ENCODE measurements at regions not wholly inside any gene's neighbourhood (a gene's known extent, or its start where the extent isn't known, plus 50 kb on each side); places are given as distances from the start of the nearest gene placed in this dataset.
A peak's percentile ranks its signal among the peaks of the same experiment; 100 is the strongest.

DNA sequence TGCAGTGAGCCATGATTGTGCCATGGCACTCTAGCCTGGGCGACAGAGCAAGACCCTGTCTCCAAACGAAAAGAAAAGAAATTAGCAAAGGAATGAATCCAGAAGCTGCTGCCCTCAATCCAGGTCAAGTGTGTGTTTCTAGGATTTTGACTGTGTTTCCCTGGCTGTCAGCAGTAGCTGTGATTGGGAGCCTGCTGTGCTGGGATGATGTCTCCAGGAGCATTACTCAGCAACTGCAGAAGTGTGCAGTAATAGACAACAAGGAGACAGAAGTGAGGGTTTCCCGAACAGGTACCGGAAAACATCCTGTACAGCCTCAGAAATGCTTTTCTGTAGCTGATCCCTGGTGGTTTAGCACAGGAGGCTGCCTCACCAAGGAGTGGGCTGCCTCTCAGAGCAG lies 492.5 kb downstream of the FUT8 start:
- no peak for DNase-seq
- Mint-ChIP-seq H3K9me3 (peaks cover 6 to 10% (median 7%) of the 10 kb centered on the region in 5 donors), H3K27me3 (no peaks in the 10 kb centered on the region), H3K4me3 (no peak overlapping the region), H3K4me1 (peaks cover 14 to 33% (median 17%) of the 10 kb centered on the region in 3 donors), H3K27ac (peak overlapping the region in 2 of 8 donors; percentile 9 to 43), H3K36me3 (peaks cover 1 to 9% (median 2%) of the 10 kb centered on the region in 3 donors)
- H3K4me1 ChIP-seq (ENCODE audit: insufficient read depth, low read length) = peaks cover 6% of the 10 kb centered on the region
- no peaks in the 10 kb centered on the region for H3K27me3 ChIP-seq (ENCODE audit: insufficient read depth, low read length, poor library complexity, severe bottlenecking)
- CTCF ChIA-PET = no interaction called here
- H3K4me3 ChIP-seq (ENCODE audit: low read length) = no peak overlapping the region
- H3K36me3 ChIP-seq (ENCODE audit: insufficient read depth, low read length) = no peaks in the 10 kb centered on the region
- peaks cover 9% of the 10 kb centered on the region for H3K9me3 ChIP-seq (ENCODE audit: low read length)
- POLR2A ChIA-PET = no interaction called here
- no peak overlapping the region for H3K27ac ChIP-seq (ENCODE audit: low read depth, low read length)

DNA sequence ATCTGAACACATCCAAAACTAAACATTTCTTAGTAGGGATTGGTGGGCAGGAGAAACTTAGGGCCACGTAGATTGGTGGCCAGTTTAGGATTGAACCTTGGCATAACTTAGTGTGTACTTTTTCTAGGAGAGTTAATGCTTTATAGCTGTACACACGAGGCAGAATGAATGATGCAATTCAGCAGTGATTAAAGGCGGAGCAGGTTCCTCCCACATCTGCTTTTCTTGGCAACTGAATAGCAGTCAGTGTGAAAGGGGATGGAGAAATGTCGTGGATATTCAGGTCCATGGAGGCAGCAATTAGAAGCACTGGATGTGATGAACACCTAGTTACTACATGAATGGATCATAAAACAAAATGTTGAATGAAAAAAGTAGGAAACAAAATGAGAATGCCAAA lies 493.8 kb downstream of the FUT8 start:
- Histone ChIP-seq H3K36me3 (ENCODE audit: insufficient read depth, low read length) (no peaks in the 10 kb centered on the region), H3K27ac (ENCODE audit: low read depth, low read length) (no peak overlapping the region), H3K27me3 (ENCODE audit: insufficient read depth, low read length, poor library complexity, severe bottlenecking) (no peaks in the 10 kb centered on the region), H3K4me3 (ENCODE audit: low read length) (no peak overlapping the region), H3K9me3 (ENCODE audit: low read length) (peaks cover 4% of the 10 kb centered on the region), H3K4me1 (ENCODE audit: insufficient read depth, low read length) (peaks cover 13% of the 10 kb centered on the region)
- H3K36me3 Mint-ChIP-seq = peaks cover 0 to 3% (median 0%) of the 10 kb centered on the region in 3 donors
- H3K27me3 Mint-ChIP-seq = no peaks in the 10 kb centered on the region
- CTCF ChIA-PET = no interaction called here
- H3K4me1 Mint-ChIP-seq = peaks cover 19 to 39% (median 27%) of the 10 kb centered on the region in 3 donors
- DNase-seq = no peak
- peaks cover 0 to 2% (median 1%) of the 10 kb centered on the region in 5 donors for H3K9me3 Mint-ChIP-seq
- H3K27ac Mint-ChIP-seq = peak overlapping the region in 2 of 8 donors; percentile 25 to 77
- H3K4me3 Mint-ChIP-seq = no peak overlapping the region
- POLR2A ChIA-PET = no interaction called here

DNA sequence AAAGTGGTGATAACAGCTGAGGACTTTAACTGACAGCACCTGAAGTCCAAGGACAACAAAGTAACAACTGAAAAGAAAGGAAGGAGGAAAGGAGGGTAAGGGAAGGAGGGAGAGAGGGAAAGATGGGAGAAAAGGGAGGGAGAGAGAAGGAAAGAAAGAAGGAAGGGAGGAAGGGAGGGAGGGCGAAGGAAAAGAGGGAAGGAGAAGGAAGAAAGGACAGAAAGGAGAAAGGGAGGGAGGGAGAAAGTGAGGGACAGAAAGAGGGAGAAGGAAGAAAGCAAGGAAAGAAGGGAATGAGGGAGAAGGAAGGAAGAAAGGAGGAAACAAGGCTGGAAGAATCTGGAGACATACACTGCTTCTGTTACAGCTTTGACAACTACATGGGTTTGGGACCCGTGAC lies 494.4 kb downstream of the FUT8 start:
- CTCF ChIA-PET = no interaction called here

DNA sequence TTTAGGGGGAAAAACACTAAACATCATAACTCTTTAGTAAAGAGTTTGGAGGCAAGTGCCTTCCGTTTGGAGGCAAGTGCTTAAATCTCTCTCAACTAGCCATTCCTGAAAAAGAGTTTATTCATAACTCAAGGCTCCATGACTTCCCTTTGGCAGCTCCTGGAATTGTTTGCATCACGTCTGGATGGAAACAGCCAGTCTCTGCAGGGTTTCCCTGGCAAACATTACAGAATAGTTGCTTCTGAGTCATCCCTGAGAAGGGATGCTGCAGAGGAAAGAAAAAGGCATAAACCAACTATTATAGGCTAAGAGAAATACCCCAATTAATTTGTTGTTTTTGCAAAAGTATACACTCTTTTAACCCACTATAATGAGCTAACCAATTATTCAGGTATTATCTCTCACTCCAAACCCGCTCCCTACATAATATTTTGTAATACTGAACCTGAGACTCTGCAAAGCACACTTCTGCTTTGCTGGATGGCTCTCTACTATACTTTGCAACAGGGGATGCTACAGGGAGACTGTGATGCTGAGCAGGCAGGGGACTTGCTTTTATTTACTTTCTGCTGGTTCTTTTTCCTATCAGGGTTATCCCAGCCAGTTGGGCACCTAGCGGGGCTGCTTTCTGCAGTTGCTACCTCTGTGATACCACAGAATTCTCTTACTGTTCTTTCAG lies 497.7 kb downstream of the FUT8 start:
- Mint-ChIP-seq H3K4me3 (no peak overlapping the region), H3K9me3 (peaks cover 0 to 1% (median 0%) of the 10 kb centered on the region in 5 donors), H3K36me3 (peaks cover 0 to 5% (median 3%) of the 10 kb centered on the region in 3 donors), H3K27ac (no peak overlapping the region), H3K27me3 (no peaks in the 10 kb centered on the region), H3K4me1 (peaks cover 43 to 72% (median 54%) of the 10 kb centered on the region in 3 donors)
- Histone ChIP-seq H3K9me3 (ENCODE audit: low read length) (no peaks in the 10 kb centered on the region), H3K4me1 (ENCODE audit: insufficient read depth, low read length) (peaks cover 16% of the 10 kb centered on the region), H3K4me3 (ENCODE audit: low read length) (no peak overlapping the region), H3K27ac (ENCODE audit: low read depth, low read length) (no peak overlapping the region), H3K36me3 (ENCODE audit: insufficient read depth, low read length) (no peaks in the 10 kb centered on the region), H3K27me3 (ENCODE audit: insufficient read depth, low read length, poor library complexity, severe bottlenecking) (no peaks in the 10 kb centered on the region)
- ChIA-PET POLR2A (no interaction called here), CTCF (no interaction called here)
- DNase-seq = no peak

More for the DNA sequence above, 494.4 kb downstream of the FUT8 start:
- H3K27me3 Mint-ChIP-seq = no peaks in the 10 kb centered on the region
- POLR2A ChIA-PET = no interaction called here
- Histone ChIP-seq H3K27me3 (ENCODE audit: insufficient read depth, low read length, poor library complexity, severe bottlenecking) (no peaks in the 10 kb centered on the region), H3K4me1 (ENCODE audit: insufficient read depth, low read length) (peaks cover 16% of the 10 kb centered on the region), H3K27ac (ENCODE audit: low read depth, low read length) (no peak overlapping the region), H3K4me3 (ENCODE audit: low read length) (no peak overlapping the region), H3K36me3 (ENCODE audit: insufficient read depth, low read length) (no peaks in the 10 kb centered on the region), H3K9me3 (ENCODE audit: low read length) (no peaks in the 10 kb centered on the region)
- no peak overlapping the region for H3K27ac Mint-ChIP-seq
- no peaks in the 10 kb centered on the region for H3K36me3 Mint-ChIP-seq
- H3K4me1 Mint-ChIP-seq = peaks cover 22 to 45% (median 33%) of the 10 kb centered on the region in 3 donors
- DNase-seq = no peak
- H3K9me3 Mint-ChIP-seq = peaks cover 0 to 1% (median 0%) of the 10 kb centered on the region in 5 donors
- H3K4me3 Mint-ChIP-seq = no peak overlapping the region

DNA sequence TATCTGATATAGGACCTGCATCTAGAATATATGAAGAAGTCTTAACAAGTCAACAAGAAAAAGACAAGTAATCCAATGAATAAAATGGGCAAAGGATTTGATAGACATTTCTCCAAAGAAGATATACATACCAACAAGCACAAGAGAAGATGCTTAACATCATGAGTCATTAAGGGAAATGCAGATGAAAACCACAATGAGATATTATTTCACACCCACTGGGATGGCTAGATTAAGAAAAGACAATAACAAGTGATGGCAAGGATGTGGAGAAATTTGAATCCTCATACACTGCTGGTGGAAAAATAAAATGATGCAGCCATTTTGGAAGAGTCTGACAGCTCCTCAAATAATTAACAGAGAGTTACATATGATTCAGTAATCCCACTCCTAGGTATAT lies 502.6 kb downstream of the FUT8 start:
- peak overlapping the region in 1 of 8 donors; percentile 68 for H3K27ac Mint-ChIP-seq
- H3K4me1 Mint-ChIP-seq = peaks cover 53 to 76% (median 57%) of the 10 kb centered on the region in 3 donors
- no peak overlapping the region for H3K4me3 ChIP-seq (ENCODE audit: low read length)
- no peaks in the 10 kb centered on the region for H3K9me3 ChIP-seq (ENCODE audit: low read length)
- no peaks in the 10 kb centered on the region for H3K36me3 ChIP-seq (ENCODE audit: insufficient read depth, low read length)
- H3K4me1 ChIP-seq (ENCODE audit: insufficient read depth, low read length) = peaks cover 10% of the 10 kb centered on the region
- POLR2A ChIA-PET = no interaction called here
- no peaks in the 10 kb centered on the region for H3K27me3 Mint-ChIP-seq
- CTCF ChIA-PET = no interaction called here
- H3K27me3 ChIP-seq (ENCODE audit: insufficient read depth, low read length, poor library complexity, severe bottlenecking) = no peaks in the 10 kb centered on the region
- peaks cover 0 to 9% (median 5%) of the 10 kb centered on the region in 3 donors for H3K36me3 Mint-ChIP-seq
- H3K9me3 Mint-ChIP-seq = peaks cover 0 to 3% (median 0%) of the 10 kb centered on the region in 5 donors
- H3K27ac ChIP-seq (ENCODE audit: low read depth, low read length) = no peak overlapping the region
- H3K4me3 Mint-ChIP-seq = peak overlapping the region in 4 of 7 donors; percentile 1 to 21 (median 12)
- no peak for DNase-seq

DNA sequence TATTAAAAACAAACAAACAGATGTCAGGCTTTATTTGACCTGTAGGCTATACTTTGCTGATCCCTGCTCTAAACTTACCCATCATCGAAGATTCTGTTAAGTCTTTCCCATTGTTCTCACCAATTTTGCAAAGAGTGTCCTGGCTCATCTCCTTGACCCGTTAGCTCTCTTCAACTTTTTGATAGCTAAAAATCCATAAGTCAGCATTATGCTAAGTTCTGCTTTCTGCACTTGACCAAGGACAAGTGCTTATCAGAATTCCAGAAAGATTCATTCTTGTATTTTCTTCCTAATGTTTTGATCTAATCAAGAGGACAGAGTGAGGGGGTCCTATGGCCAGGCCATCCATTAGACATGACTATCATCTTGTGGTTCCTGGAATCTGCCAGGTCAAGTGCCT lies 503.5 kb downstream of the FUT8 start:
- Histone ChIP-seq H3K27ac (ENCODE audit: low read depth, low read length) (no peak overlapping the region), H3K4me1 (ENCODE audit: insufficient read depth, low read length) (peaks cover 6% of the 10 kb centered on the region), H3K36me3 (ENCODE audit: insufficient read depth, low read length) (no peaks in the 10 kb centered on the region), H3K9me3 (ENCODE audit: low read length) (no peaks in the 10 kb centered on the region), H3K4me3 (ENCODE audit: low read length) (no peak overlapping the region), H3K27me3 (ENCODE audit: insufficient read depth, low read length, poor library complexity, severe bottlenecking) (no peaks in the 10 kb centered on the region)
- peak overlapping the region in 1 of 8 donors; percentile 11 for H3K27ac Mint-ChIP-seq
- POLR2A ChIA-PET = no interaction called here
- H3K27me3 Mint-ChIP-seq = no peaks in the 10 kb centered on the region
- H3K4me1 Mint-ChIP-seq = peaks cover 47 to 67% (median 49%) of the 10 kb centered on the region in 3 donors
- H3K9me3 Mint-ChIP-seq = peaks cover 0 to 3% (median 0%) of the 10 kb centered on the region in 5 donors
- H3K4me3 Mint-ChIP-seq = no peak overlapping the region
- peaks cover 0 to 9% (median 5%) of the 10 kb centered on the region in 3 donors for H3K36me3 Mint-ChIP-seq
- DNase-seq = no peak
- CTCF ChIA-PET = interaction anchor here (1.5 kb wide), 1 partner anchor 9 kb away, joined by 3 read pairs; no protein-coding TSS in a partner anchor

DNA sequence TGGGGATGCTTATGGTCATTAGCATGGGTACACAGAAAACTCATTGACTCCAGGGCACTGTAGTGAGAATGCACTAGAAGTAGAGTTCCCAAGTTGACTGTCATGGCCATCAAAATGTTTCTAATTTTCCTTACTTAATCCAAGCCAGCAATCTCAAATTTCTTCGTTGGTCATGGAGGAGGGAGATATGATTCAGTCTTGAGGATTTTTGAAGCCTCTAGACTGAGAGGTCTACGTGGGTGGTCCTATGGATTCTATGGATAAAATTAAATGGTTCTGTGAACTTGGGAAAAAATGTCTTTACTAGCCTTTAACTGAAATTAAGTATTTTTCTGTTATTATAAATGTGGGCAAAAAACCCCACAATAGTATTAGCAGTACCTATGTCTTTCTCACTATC lies 508.5 kb downstream of the FUT8 start:
- ChIA-PET CTCF (no interaction called here), POLR2A (no interaction called here)
- Mint-ChIP-seq H3K9me3 (peaks cover 0 to 2% (median 0%) of the 10 kb centered on the region in 5 donors), H3K27ac (no peak overlapping the region), H3K4me1 (peaks cover 33 to 38% (median 33%) of the 10 kb centered on the region in 3 donors), H3K4me3 (no peak overlapping the region), H3K36me3 (peaks cover 0 to 10% (median 0%) of the 10 kb centered on the region in 3 donors), H3K27me3 (no peaks in the 10 kb centered on the region)
- Histone ChIP-seq H3K36me3 (ENCODE audit: insufficient read depth, low read length) (no peaks in the 10 kb centered on the region), H3K9me3 (ENCODE audit: low read length) (no peaks in the 10 kb centered on the region), H3K4me3 (ENCODE audit: low read length) (no peak overlapping the region), H3K27me3 (ENCODE audit: insufficient read depth, low read length, poor library complexity, severe bottlenecking) (no peaks in the 10 kb centered on the region), H3K4me1 (ENCODE audit: insufficient read depth, low read length) (peaks cover 10% of the 10 kb centered on the region), H3K27ac (ENCODE audit: low read depth, low read length) (no peak overlapping the region)
- no peak for DNase-seq

DNA sequence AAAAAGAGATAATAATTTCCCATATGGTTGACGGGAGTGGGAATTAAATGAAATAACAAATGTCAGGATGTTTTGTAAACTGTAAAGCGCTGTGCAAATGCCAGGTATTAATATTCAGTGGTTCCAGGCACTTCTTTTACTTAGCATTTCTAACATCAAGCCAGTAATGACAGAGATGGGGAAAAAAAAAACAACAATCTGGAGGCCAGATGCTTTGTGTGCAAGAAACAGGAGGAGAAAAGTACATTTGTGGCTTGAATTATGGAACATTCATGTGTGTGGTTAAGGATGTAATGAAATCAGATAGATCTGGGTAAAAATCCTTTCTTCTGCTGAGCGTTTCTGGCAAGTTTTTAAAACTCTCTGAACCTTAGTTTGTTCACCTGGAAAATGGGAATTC lies 509.6 kb downstream of the FUT8 start:
- no peak for DNase-seq
- H3K36me3 Mint-ChIP-seq = peaks cover 0 to 10% (median 0%) of the 10 kb centered on the region in 3 donors

More for the DNA sequence above, 509.6 kb downstream of the FUT8 start:
- peaks cover 22% of the 10 kb centered on the region for H3K4me1 ChIP-seq (ENCODE audit: insufficient read depth, low read length)
- H3K27me3 Mint-ChIP-seq = no peaks in the 10 kb centered on the region
- H3K36me3 ChIP-seq (ENCODE audit: insufficient read depth, low read length) = no peaks in the 10 kb centered on the region
- no peak overlapping the region for H3K4me3 ChIP-seq (ENCODE audit: low read length)
- no peak overlapping the region for H3K4me3 Mint-ChIP-seq
- H3K4me1 Mint-ChIP-seq = peaks cover 36 to 42% (median 38%) of the 10 kb centered on the region in 3 donors
- POLR2A ChIA-PET = no interaction called here
- no peaks in the 10 kb centered on the region for H3K27me3 ChIP-seq (ENCODE audit: insufficient read depth, low read length, poor library complexity, severe bottlenecking)
- H3K9me3 ChIP-seq (ENCODE audit: low read length) = no peaks in the 10 kb centered on the region
- H3K27ac ChIP-seq (ENCODE audit: low read depth, low read length) = no peak overlapping the region
- no peaks in the 10 kb centered on the region for H3K9me3 Mint-ChIP-seq
- CTCF ChIA-PET = no interaction called here
- H3K27ac Mint-ChIP-seq = peak overlapping the region in 1 of 8 donors; percentile 58
